Vagina (tissue), 2 donors: ENCODE measurements at regions not wholly inside any gene's neighbourhood (a gene's known extent, or its start where the extent isn't known, plus 50 kb on each side); places are given as distances from the start of the nearest gene placed in this dataset.

Experiments used
- DNase-seq, 2 donors: peaks; one replicate each; pipeline ENCODE4 v3.0.0-alpha.2; 2017; ENCODE audit errors: extremely low spot score in 2 of 2
- H3K27ac ChIP-seq: fragments of 200-600 bp; sonication (generic); one replicate; pipeline ENCODE4 v1.5.1; 2019
- H3K27me3 ChIP-seq: fragments of 200-600 bp; sonication (generic); one replicate; pipeline ENCODE4 v1.5.1; 2019
- H3K36me3 ChIP-seq, 2 donors: fragments of 200-600 bp; sonication (generic); one replicate each; pipeline ENCODE4 v1.5.1; 2017 to 2019
- H3K4me1 ChIP-seq: fragments of 200-600 bp; sonication (generic); one replicate; pipeline ENCODE4 v1.5.1; 2019
- H3K4me3 ChIP-seq, 2 donors: fragments of 200-600 bp; sonication (generic); 1 replicate in 1 of 2; 2 replicates in 1 of 2; pipeline ENCODE4 v1.5.1; 2016 to 2019
- H3K9me3 ChIP-seq: fragments of 200-600 bp; sonication (generic); one replicate; pipeline ENCODE4 v1.5.1; 2019
- CTCF ChIP-seq, 3 experiments: fragments of 450-650 bp in 2 of 3; fragments of 200-600 bp in 1 of 3; sonication (generic) in 1 of 3; IDR thresholded peaks; one replicate each; pipeline ENCODE4 v1.5.1; 2017 to 2019; ENCODE audit warnings: antibody characterized with exemption in 3 of 3, mild to moderate bottlenecking in 2 of 3, moderate library complexity in 2 of 3
- POLR2A ChIP-seq, 2 donors: fragments of 450-650 bp; IDR thresholded peaks; one replicate each; pipeline ENCODE4 v1.6.1; 2017; ENCODE audit warnings: antibody characterized with exemption in 2 of 2, mild to moderate bottlenecking in 2 of 2, moderate library complexity in 2 of 2
- POLR2AphosphoS5 ChIP-seq, 2 donors: sonication (generic); formaldehyde crosslinking; IDR thresholded peaks; one replicate each; pipeline ENCODE4 v1.9.0; 2017; ENCODE audit warnings: antibody characterized with exemption in 2 of 2, mild to moderate bottlenecking in 2 of 2, low read depth in 1 of 2; ENCODE audit not compliant: insufficient read depth in 1 of 2
- intact Hi-C: fragments of 100-400 bp; cut with DNase I; formaldehyde crosslinking; loops from one replicate; pipeline ENCODE4 v1.15.1; 2023

GRCh38 chr10:107443813-107444212 is 279.3 kb upstream of the SORCS1 start:
- H3K9me3 ChIP-seq, result no peaks in the 10 kb centered on the region
- DNase-seq, result no peak
- no peaks in the 10 kb centered on the region for H3K4me1 ChIP-seq
- intact Hi-C loops, result no loop called here
- no peaks in the 10 kb centered on the region for H3K27me3 ChIP-seq
- H3K36me3 ChIP-seq, result no peaks in the 10 kb centered on the region
- no peak overlapping the region for H3K4me3 ChIP-seq
- no peak overlapping the region for H3K27ac ChIP-seq
- TF ChIP-seq CTCF (IDR thresholded peaks at IDR 0.05), result no peak
- TF ChIP-seq POLR2A (IDR thresholded peaks at IDR 0.05), result no peak
- TF ChIP-seq POLR2AphosphoS5 (IDR thresholded peaks at IDR 0.05; ENCODE audit: insufficient read depth in 1 of 2, low read depth in 1 of 2), result no peak

GRCh38 chr10:107443326-107443725 is 278.8 kb upstream of the SORCS1 start:
- Histone ChIP-seq H3K27me3 (no peaks in the 10 kb centered on the region), H3K4me3 (no peak overlapping the region), H3K4me1 (no peaks in the 10 kb centered on the region), H3K9me3 (no peaks in the 10 kb centered on the region), H3K36me3 (no peaks in the 10 kb centered on the region), H3K27ac (no peak overlapping the region)
- intact Hi-C loops, result no loop called here
- DNase-seq, result no peak
- TF ChIP-seq POLR2AphosphoS5 (IDR thresholded peaks at IDR 0.05; ENCODE audit: insufficient read depth in 1 of 2, low read depth in 1 of 2) (no peak), CTCF (IDR thresholded peaks at IDR 0.05) (no peak)

- intact Hi-C loops, result no loop called here
- DNase-seq, result no peak
- no peaks in the 10 kb centered on the region for H3K27me3 ChIP-seq
- no peak for TF ChIP-seq POLR2A (IDR thresholded peaks at IDR 0.05)
- no peak for TF ChIP-seq CTCF (IDR thresholded peaks at IDR 0.05)
- no peak for TF ChIP-seq POLR2AphosphoS5 (IDR thresholded peaks at IDR 0.05; ENCODE audit: insufficient read depth in 1 of 2, low read depth in 1 of 2)
- no peak overlapping the region for H3K4me3 ChIP-seq
- no peaks in the 10 kb centered on the region for H3K36me3 ChIP-seq
- H3K27ac ChIP-seq, result no peak overlapping the region
- H3K4me1 ChIP-seq, result no peaks in the 10 kb centered on the region
- no peaks in the 10 kb centered on the region for H3K9me3 ChIP-seq
Measured at GRCh38 chr10:107442035-107442505, 277.6 kb upstream of the SORCS1 start.

- intact Hi-C loops, result no loop called here
- no peaks in the 10 kb centered on the region for H3K4me1 ChIP-seq
- no peaks in the 10 kb centered on the region for H3K27me3 ChIP-seq
- no peak overlapping the region for H3K27ac ChIP-seq
- TF ChIP-seq POLR2AphosphoS5 (IDR thresholded peaks at IDR 0.05; ENCODE audit: insufficient read depth in 1 of 2, low read depth in 1 of 2) (no peak), POLR2A (IDR thresholded peaks at IDR 0.05) (no peak), CTCF (IDR thresholded peaks at IDR 0.05) (no peak)
- no peak for DNase-seq
- H3K4me3 ChIP-seq, result no peak overlapping the region
- no peaks in the 10 kb centered on the region for H3K9me3 ChIP-seq
- H3K36me3 ChIP-seq, result no peaks in the 10 kb centered on the region
Measured at GRCh38 chr10:107440741-107441140, 276.2 kb upstream of the SORCS1 start.

- Histone ChIP-seq H3K9me3 (no peaks in the 10 kb centered on the region), H3K4me3 (no peak overlapping the region), H3K27me3 (no peaks in the 10 kb centered on the region), H3K27ac (no peak overlapping the region), H3K4me1 (no peaks in the 10 kb centered on the region), H3K36me3 (no peaks in the 10 kb centered on the region)
- no peak for DNase-seq
- intact Hi-C loops, result no loop called here
- no peak for TF ChIP-seq POLR2A (IDR thresholded peaks at IDR 0.05)
- TF ChIP-seq POLR2AphosphoS5 (IDR thresholded peaks at IDR 0.05; ENCODE audit: insufficient read depth in 1 of 2, low read depth in 1 of 2), result no peak
- TF ChIP-seq CTCF (IDR thresholded peaks at IDR 0.05), result no peak
Measured at GRCh38 chr10:107437921-107438320, 273.4 kb upstream of the SORCS1 start.
